GM23338 (cell line): ENCODE measurements at regions not wholly inside any gene's neighbourhood (a gene's known extent, or its start where the extent isn't known, plus 50 kb on each side); places are given as distances from the start of the nearest gene placed in this dataset.

Experiments used
- ATAC-seq: fragments of 200-7000 bp; cut with Tn5 transposase; 3 replicates; pipeline ENCODE4 v1.9.1; 2020
- DNase-seq: peaks from one replicate; pipeline ENCODE4 v3.0.0-alpha.2; 2015; ENCODE audit warnings: low spot score
- H2AFZ ChIP-seq: fragments of 200-600 bp; sonication (generic); 2 replicates; pipeline ENCODE4 v1.8.0; 2016; ENCODE audit warnings: antibody characterized with exemption, mild to moderate bottlenecking, moderate library complexity
- H3F3A ChIP-seq: fragments of 200-600 bp; sonication (generic); replicated peaks from 2 replicates; pipeline ENCODE4 v1.8.0; 2017; ENCODE audit warnings: antibody characterized with exemption, mixed run types, low read depth
- H3K27ac ChIP-seq: fragments of 200-600 bp; sonication (generic); 2 replicates; pipeline ENCODE4 v1.6.1; 2016; ENCODE audit warnings: low read depth
- H3K27me3 ChIP-seq: fragments of 200-600 bp; sonication (generic); 2 replicates; pipeline ENCODE4 v1.8.0; 2016; ENCODE audit warnings: mild to moderate bottlenecking, mixed run types, moderate library complexity; ENCODE audit not compliant: insufficient read depth
- H3K36me3 ChIP-seq: fragments of 200-600 bp; sonication (generic); 2 replicates; pipeline ENCODE4 v1.8.0; 2016; ENCODE audit warnings: mild to moderate bottlenecking; ENCODE audit not compliant: insufficient read depth
- H3K4me1 ChIP-seq: fragments of 200-600 bp; sonication (generic); 2 replicates; pipeline ENCODE4 v1.8.0; 2016; ENCODE audit warnings: mild to moderate bottlenecking, moderate library complexity; ENCODE audit not compliant: insufficient read depth
- H3K4me2 ChIP-seq: fragments of 200-600 bp; sonication (generic); 2 replicates; pipeline ENCODE4 v1.7.1; 2017; ENCODE audit warnings: mixed run types
- H3K4me3 ChIP-seq: fragments of 200-600 bp; sonication (generic); 2 replicates; pipeline ENCODE4 v1.6.1; 2016; ENCODE audit warnings: mixed run types
- H3K79me2 ChIP-seq: fragments of 200-600 bp; sonication (generic); replicated peaks from 2 replicates; pipeline ENCODE4 v1.8.0; 2017; ENCODE audit warnings: mild to moderate bottlenecking; ENCODE audit not compliant: insufficient read depth
- H3K9me2 ChIP-seq: fragments of 200-600 bp; sonication (generic); 2 replicates; pipeline ENCODE4 v1.8.0; 2017; ENCODE audit not compliant: insufficient read depth
- H4K20me1 ChIP-seq: fragments of 200-600 bp; sonication (generic); replicated peaks from 2 replicates; pipeline ENCODE4 v1.8.0; 2017; ENCODE audit warnings: mild to moderate bottlenecking; ENCODE audit not compliant: insufficient read depth
- H3K27ac Mint-ChIP-seq: 2 replicates; pipeline ENCODE4 v1.8.0; 2020; ENCODE audit warnings: inconsistent platforms, mild to moderate bottlenecking, moderate library complexity, mixed read lengths
- H3K27me3 Mint-ChIP-seq: 3 replicates; pipeline ENCODE4 v1.8.0; 2022; ENCODE audit warnings: low read depth, mild to moderate bottlenecking, moderate library complexity, mixed read lengths, inconsistent platforms; ENCODE audit not compliant: insufficient read depth, poor library complexity
- H3K36me3 Mint-ChIP-seq: 3 replicates; pipeline ENCODE4 v1.8.0; 2021; ENCODE audit warnings: low read depth, mild to moderate bottlenecking, inconsistent platforms, moderate library complexity, mixed read lengths
- H3K4me1 Mint-ChIP-seq: 3 replicates; pipeline ENCODE4 v1.8.0; 2020; ENCODE audit warnings: mild to moderate bottlenecking, inconsistent platforms, mixed read lengths
- H3K4me3 Mint-ChIP-seq: 3 replicates; pipeline ENCODE4 v1.8.0; 2021; ENCODE audit warnings: moderate library complexity, mild to moderate bottlenecking, inconsistent platforms, mixed read lengths
- H3K9me3 Mint-ChIP-seq: 3 replicates; pipeline ENCODE4 v1.8.0; 2020; ENCODE audit warnings: moderate library complexity, mild to moderate bottlenecking, inconsistent platforms, mixed read lengths
- CREB1 ChIP-seq: fragments of 250-450 bp; sonication (Bioruptor Pico); IDR thresholded peaks from 2 replicates; pipeline ENCODE4 v1.5.0; 2020; ENCODE audit warnings: low read depth, mild to moderate bottlenecking, moderate library complexity
- EZH2 ChIP-seq: fragments of 200-600 bp; sonication (generic); IDR thresholded peaks from one replicate; pipeline ENCODE4 v1.8.0; 2017; ENCODE audit warnings: antibody characterized with exemption, mild to moderate bottlenecking, low read depth; ENCODE audit not compliant: unreplicated experiment
- NANOG ChIP-seq: IDR thresholded peaks from 2 replicates; pipeline ENCODE4 v1.6.1; 2016; ENCODE audit warnings: antibody characterized with exemption, borderline replicate concordance
- TF ChIP-seq, protein P1 (sequence below): fragments of 250-450 bp; sonication (Bioruptor Pico); IDR thresholded peaks from 2 replicates; pipeline ENCODE4 v1.5.0; 2020; ENCODE audit warnings: mild to moderate bottlenecking, moderate library complexity
- TF ChIP-seq, protein P2 (sequence below): IDR thresholded peaks from 2 replicates; pipeline ENCODE4 v1.6.1; 2016; ENCODE audit warnings: antibody characterized with exemption
- TF ChIP-seq, protein P3 (sequence below): IDR thresholded peaks from one replicate; pipeline ENCODE4 v1.6.1; 2018; ENCODE audit warnings: antibody characterized with exemption; ENCODE audit not compliant: unreplicated experiment

DNA sequence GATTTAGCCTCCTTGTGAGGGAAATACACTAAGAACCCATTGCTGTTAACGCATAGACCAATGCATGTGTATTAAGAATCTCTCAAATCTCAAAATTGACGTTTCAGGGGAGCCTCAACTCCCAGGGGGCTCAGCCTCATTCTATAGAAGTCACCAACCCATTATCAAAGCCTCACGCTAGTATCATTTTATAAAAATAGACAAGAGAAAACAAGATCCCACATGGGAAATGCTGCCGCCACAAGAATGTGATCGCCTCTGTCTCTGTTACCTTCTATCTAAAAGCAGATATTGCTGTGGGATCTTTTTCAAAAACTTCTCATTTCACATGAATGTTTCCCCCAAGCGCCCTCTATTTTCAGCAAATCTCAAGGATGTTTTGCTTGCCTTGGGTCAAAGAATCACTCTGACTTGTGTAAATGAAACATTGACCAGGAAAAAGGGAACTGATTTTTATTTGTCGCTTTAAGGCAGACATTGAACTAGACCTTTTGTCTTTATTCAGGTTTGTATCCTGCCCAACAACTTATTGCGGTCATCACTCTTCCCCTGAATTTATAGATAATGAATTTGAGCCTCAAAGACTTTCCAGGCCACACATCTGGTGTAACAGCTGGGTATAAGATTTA, 679.0 kb upstream of the ID2 start (continued):
- TF ChIP-seq, protein P1, sequence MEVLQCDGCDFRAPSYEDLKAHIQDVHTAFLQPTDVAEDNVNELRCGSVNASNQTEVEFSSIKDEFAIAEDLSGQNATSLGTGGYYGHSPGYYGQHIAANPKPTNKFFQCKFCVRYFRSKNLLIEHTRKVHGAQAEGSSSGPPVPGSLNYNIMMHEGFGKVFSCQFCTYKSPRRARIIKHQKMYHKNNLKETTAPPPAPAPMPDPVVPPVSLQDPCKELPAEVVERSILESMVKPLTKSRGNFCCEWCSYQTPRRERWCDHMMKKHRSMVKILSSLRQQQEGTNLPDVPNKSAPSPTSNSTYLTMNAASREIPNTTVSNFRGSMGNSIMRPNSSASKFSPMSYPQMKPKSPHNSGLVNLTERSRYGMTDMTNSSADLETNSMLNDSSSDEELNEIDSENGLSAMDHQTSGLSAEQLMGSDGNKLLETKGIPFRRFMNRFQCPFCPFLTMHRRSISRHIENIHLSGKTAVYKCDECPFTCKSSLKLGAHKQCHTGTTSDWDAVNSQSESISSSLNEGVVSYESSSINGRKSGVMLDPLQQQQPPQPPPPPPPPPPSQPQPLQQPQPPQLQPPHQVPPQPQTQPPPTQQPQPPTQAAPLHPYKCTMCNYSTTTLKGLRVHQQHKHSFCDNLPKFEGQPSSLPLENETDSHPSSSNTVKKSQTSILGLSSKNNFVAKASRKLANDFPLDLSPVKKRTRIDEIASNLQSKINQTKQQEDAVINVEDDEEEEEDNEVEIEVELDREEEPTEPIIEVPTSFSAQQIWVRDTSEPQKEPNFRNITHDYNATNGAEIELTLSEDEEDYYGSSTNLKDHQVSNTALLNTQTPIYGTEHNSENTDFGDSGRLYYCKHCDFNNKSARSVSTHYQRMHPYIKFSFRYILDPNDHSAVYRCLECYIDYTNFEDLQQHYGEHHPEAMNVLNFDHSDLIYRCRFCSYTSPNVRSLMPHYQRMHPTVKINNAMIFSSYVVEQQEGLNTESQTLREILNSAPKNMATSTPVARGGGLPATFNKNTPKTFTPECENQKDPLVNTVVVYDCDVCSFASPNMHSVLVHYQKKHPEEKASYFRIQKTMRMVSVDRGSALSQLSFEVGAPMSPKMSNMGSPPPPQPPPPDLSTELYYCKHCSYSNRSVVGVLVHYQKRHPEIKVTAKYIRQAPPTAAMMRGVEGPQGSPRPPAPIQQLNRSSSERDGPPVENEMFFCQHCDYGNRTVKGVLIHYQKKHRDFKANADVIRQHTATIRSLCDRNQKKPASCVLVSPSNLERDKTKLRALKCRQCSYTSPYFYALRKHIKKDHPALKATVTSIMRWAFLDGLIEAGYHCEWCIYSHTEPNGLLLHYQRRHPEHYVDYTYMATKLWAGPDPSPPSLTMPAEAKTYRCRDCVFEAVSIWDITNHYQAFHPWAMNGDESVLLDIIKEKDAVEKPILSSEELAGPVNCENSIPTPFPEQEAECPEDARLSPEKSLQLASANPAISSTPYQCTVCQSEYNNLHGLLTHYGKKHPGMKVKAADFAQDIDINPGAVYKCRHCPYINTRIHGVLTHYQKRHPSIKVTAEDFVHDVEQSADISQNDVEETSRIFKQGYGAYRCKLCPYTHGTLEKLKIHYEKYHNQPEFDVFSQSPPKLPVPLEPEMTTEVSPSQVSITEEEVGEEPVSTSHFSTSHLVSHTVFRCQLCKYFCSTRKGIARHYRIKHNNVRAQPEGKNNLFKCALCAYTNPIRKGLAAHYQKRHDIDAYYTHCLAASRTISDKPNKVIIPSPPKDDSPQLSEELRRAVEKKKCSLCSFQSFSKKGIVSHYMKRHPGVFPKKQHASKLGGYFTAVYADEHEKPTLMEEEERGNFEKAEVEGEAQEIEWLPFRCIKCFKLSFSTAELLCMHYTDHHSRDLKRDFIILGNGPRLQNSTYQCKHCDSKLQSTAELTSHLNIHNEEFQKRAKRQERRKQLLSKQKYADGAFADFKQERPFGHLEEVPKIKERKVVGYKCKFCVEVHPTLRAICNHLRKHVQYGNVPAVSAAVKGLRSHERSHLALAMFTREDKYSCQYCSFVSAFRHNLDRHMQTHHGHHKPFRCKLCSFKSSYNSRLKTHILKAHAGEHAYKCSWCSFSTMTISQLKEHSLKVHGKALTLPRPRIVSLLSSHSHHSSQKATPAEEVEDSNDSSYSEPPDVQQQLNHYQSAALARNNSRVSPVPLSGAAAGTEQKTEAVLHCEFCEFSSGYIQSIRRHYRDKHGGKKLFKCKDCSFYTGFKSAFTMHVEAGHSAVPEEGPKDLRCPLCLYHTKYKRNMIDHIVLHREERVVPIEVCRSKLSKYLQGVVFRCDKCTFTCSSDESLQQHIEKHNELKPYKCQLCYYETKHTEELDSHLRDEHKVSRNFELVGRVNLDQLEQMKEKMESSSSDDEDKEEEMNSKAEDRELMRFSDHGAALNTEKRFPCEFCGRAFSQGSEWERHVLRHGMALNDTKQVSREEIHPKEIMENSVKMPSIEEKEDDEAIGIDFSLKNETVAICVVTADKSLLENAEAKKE (CRISPR knock-in tag): no peak

DNA sequence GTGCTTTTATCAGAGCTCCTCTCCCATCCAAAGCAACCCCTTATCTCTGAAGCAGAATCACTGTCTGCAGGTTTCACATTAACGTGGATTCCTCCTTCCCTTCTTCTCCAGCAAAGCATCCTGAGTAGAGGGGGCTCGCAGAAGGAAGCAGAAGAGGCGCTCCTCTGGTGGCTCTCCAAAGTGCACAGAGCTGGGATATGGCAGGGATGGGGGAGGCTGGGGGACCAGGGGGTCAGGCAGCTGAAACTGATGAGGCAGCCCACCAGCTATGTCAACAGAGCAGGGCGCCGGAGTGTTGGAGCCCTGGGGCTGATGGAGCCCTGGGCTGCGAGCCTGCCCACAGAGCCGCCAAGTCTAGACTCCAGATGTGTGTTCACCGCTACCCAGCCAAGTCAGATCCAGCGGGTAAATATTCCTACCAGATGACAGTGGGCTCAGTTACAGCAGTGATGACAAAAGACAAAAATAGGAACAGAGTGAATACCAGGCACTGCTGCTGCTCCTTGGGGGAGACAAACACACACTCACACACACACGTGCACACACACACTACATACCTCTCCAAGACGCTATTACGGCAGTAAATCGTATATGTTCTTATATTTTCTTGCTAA, 678.3 kb upstream of the ID2 start:
- ATAC-seq (peak; percentile 42; the same call in 2 of the 3 replicates), DNase-seq (no peak)
- Histone ChIP-seq H3K4me2 (no peak overlapping the region), H3K36me3 (no peaks in the 10 kb centered on the region), H2AFZ (peak overlapping the region; percentile 81), H4K20me1 (no peaks in the 10 kb centered on the region), H3K27ac (no peak overlapping the region), H3K9me2 (peaks cover 31% of the 10 kb centered on the region), H3K4me1 (peaks cover 3% of the 10 kb centered on the region; the same call in 1 of the 2 replicates), H3K4me3 (no peak overlapping the region), H3F3A (no peaks in the 10 kb centered on the region), H3K79me2 (no peaks in the 10 kb centered on the region), H3K27me3 (no peaks in the 10 kb centered on the region)
- Mint-ChIP-seq H3K27ac (no peak overlapping the region), H3K4me1 (peaks cover 8% of the 10 kb centered on the region), H3K27me3 (no peaks in the 10 kb centered on the region), H3K4me3 (no peak overlapping the region), H3K9me3 (no peaks in the 10 kb centered on the region), H3K36me3 (no peaks in the 10 kb centered on the region)
- TF ChIP-seq EZH2 (no peak), CREB1 (CRISPR knock-in tag) (no peak), NANOG (no peak)
- TF ChIP-seq, protein P2, sequence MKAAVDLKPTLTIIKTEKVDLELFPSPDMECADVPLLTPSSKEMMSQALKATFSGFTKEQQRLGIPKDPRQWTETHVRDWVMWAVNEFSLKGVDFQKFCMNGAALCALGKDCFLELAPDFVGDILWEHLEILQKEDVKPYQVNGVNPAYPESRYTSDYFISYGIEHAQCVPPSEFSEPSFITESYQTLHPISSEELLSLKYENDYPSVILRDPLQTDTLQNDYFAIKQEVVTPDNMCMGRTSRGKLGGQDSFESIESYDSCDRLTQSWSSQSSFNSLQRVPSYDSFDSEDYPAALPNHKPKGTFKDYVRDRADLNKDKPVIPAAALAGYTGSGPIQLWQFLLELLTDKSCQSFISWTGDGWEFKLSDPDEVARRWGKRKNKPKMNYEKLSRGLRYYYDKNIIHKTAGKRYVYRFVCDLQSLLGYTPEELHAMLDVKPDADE: no peak
- TF ChIP-seq, protein P3, sequence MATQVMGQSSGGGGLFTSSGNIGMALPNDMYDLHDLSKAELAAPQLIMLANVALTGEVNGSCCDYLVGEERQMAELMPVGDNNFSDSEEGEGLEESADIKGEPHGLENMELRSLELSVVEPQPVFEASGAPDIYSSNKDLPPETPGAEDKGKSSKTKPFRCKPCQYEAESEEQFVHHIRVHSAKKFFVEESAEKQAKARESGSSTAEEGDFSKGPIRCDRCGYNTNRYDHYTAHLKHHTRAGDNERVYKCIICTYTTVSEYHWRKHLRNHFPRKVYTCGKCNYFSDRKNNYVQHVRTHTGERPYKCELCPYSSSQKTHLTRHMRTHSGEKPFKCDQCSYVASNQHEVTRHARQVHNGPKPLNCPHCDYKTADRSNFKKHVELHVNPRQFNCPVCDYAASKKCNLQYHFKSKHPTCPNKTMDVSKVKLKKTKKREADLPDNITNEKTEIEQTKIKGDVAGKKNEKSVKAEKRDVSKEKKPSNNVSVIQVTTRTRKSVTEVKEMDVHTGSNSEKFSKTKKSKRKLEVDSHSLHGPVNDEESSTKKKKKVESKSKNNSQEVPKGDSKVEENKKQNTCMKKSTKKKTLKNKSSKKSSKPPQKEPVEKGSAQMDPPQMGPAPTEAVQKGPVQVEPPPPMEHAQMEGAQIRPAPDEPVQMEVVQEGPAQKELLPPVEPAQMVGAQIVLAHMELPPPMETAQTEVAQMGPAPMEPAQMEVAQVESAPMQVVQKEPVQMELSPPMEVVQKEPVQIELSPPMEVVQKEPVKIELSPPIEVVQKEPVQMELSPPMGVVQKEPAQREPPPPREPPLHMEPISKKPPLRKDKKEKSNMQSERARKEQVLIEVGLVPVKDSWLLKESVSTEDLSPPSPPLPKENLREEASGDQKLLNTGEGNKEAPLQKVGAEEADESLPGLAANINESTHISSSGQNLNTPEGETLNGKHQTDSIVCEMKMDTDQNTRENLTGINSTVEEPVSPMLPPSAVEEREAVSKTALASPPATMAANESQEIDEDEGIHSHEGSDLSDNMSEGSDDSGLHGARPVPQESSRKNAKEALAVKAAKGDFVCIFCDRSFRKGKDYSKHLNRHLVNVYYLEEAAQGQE: no peak
